CD1c-positive myeloid dendritic cell (primary cell): ENCODE measurements at regions not wholly inside any gene's neighbourhood (a gene's known extent, or its start where the extent isn't known, plus 50 kb on each side); places are given as distances from the start of the nearest gene placed in this dataset.

Source experiments
- DNase-seq: peaks from one replicate; pipeline ENCODE4 v3.0.0-alpha.2; 2016; ENCODE audit errors: extremely low spot score

- DNase-seq = no peak
Observed at GRCh38 chr18:25724121-25724520, 366.3 kb downstream of the SS18 start.

- no peak for DNase-seq
Observed at GRCh38 chr18:25713103-25713502, 361.1 kb upstream of the ZNF521 start.

- DNase-seq = no peak
Observed at GRCh38 chr18:25710981-25711380, 359.0 kb upstream of the ZNF521 start.

- DNase-seq = no peak
Observed at GRCh38 chr18:25705650-25706049, 353.7 kb upstream of the ZNF521 start.

GRCh38 chr18:25704494-25704893, 352.5 kb upstream of the ZNF521 start:
- no peak for DNase-seq

- no peak for DNase-seq
Observed at GRCh38 chr18:25704071-25704470, 352.1 kb upstream of the ZNF521 start.

GRCh38 chr18:25701821-25702220, 349.9 kb upstream of the ZNF521 start:
- DNase-seq = no peak

- DNase-seq = no peak
Observed at GRCh38 chr18:25686960-25687500, 335.1 kb upstream of the ZNF521 start.

- DNase-seq = no peak
Observed at GRCh38 chr18:25685088-25685487, 333.1 kb upstream of the ZNF521 start.

GRCh38 chr18:25679491-25679890, 327.5 kb upstream of the ZNF521 start:
- no peak for DNase-seq

- DNase-seq = peak; percentile 20
Observed at GRCh38 chr18:25678221-25678620, 326.3 kb upstream of the ZNF521 start.

- DNase-seq = no peak
Observed at GRCh38 chr18:25675123-25675850, 323.3 kb upstream of the ZNF521 start.

GRCh38 chr18:25674183-25674582, 322.2 kb upstream of the ZNF521 start:
- DNase-seq = no peak

- DNase-seq = no peak
Observed at GRCh38 chr18:25672490-25672889, 320.5 kb upstream of the ZNF521 start.

GRCh38 chr18:25669741-25670140, 317.8 kb upstream of the ZNF521 start:
- no peak for DNase-seq

- no peak for DNase-seq
Observed at GRCh38 chr18:25662272-25662671, 310.3 kb upstream of the ZNF521 start.

- no peak for DNase-seq
Observed at GRCh38 chr18:25661831-25662230, 309.9 kb upstream of the ZNF521 start.

- no peak for DNase-seq
Observed at GRCh38 chr18:25659541-25659940, 307.6 kb upstream of the ZNF521 start.

- no peak for DNase-seq
Observed at GRCh38 chr18:25658476-25658875, 306.5 kb upstream of the ZNF521 start.

GRCh38 chr18:25651553-25651952, 299.6 kb upstream of the ZNF521 start:
- DNase-seq = no peak

- no peak for DNase-seq
Observed at GRCh38 chr18:25650201-25650941, 298.4 kb upstream of the ZNF521 start.

GRCh38 chr18:25648716-25649260, 296.8 kb upstream of the ZNF521 start:
- no peak for DNase-seq

- DNase-seq = no peak
Observed at GRCh38 chr18:25647404-25647803, 295.4 kb upstream of the ZNF521 start.
